SK-N-SH (cell line): ENCODE measurements at regions not wholly inside any gene's neighbourhood (a gene's known extent, or its start where the extent isn't known, plus 50 kb on each side); places are given as distances from the start of the nearest gene placed in this dataset.

Experiments
- CTCF ChIA-PET: fragments of 300-600, 350-600 bp; formaldehyde crosslinking; extraction: SDS; loops from one replicate; lab custom pipeline; 2021; lab: Yijun Ruan, JAX
- POLR2A ChIA-PET: fragments of 350-600 bp; sonication (Branson Sonifier 250); formaldehyde crosslinking; extraction: SDS; loops from one replicate; lab custom pipeline; 2020; ENCODE audit warnings: antibody characterized with exemption, inconsistent platforms; lab: Yijun Ruan, JAX
- DNase-seq: peaks from one replicate; pipeline ENCODE4 v3.0.0; 2012
- H2AFZ ChIP-seq: fragments of 200-600 bp; sonication (generic); 2 replicates; pipeline ENCODE4 v1.8.1; 2016; ENCODE audit warnings: antibody characterized with exemption, mild to moderate bottlenecking, low read depth
- H3F3A ChIP-seq: fragments of 200-600 bp; sonication (generic); replicated peaks from 2 replicates; pipeline ENCODE3; 2016; ENCODE audit warnings: antibody characterized with exemption, mild to moderate bottlenecking; ENCODE audit not compliant: insufficient read depth
- H3K27ac ChIP-seq, 2 experiments: fragments of 200-500 bp in 1 of 2; fragments of 200-600 bp in 1 of 2; sonication (Bioruptor generic) in 1 of 2; sonication (generic), shearing (Covaris generic) in 1 of 2; 2 replicates each; pipeline versions ENCODE4 v1.5.1 to v1.6.1; 2014 to 2016; ENCODE audit warnings: low read depth in 2 of 2, inconsistent platforms in 1 of 2, low read length in 1 of 2, mild to moderate bottlenecking in 1 of 2, mixed read lengths in 1 of 2
- H3K27me3 ChIP-seq: fragments of 200-600 bp; sonication (generic), shearing (Covaris generic); 2 replicates; pipeline ENCODE4 v1.6.1; 2016; ENCODE audit warnings: mixed run types; ENCODE audit not compliant: insufficient read depth
- H3K36me3 ChIP-seq, 2 experiments: fragments of 200-500 bp in 1 of 2; fragments of 200-600 bp in 1 of 2; sonication (Bioruptor generic) in 1 of 2; sonication (generic) in 1 of 2; replicated peaks in 1 of 2; 2 replicates each; pipeline versions ENCODE3 to v1.5.1; 2014 to 2016; ENCODE audit warnings: low read length in 1 of 2, mild to moderate bottlenecking in 1 of 2; ENCODE audit not compliant: insufficient read depth in 2 of 2, control insufficient read depth in 1 of 2
- H3K4me1 ChIP-seq, 2 experiments: fragments of 200-500 bp in 1 of 2; fragments of 200-600 bp in 1 of 2; sonication (Bioruptor generic) in 1 of 2; sonication (generic), shearing (Covaris generic) in 1 of 2; 2 replicates each; pipeline versions ENCODE4 v1.5.1 to v1.6.1; 2014 to 2016; ENCODE audit warnings: low read depth in 1 of 2, low read length in 1 of 2, mixed run types in 1 of 2; ENCODE audit not compliant: insufficient read depth in 2 of 2, control insufficient read depth in 1 of 2
- H3K4me2 ChIP-seq: fragments of 200-600 bp; sonication (generic), shearing (Covaris generic); 2 replicates; pipeline ENCODE4 v1.6.1; 2017; ENCODE audit warnings: mixed run types
- H3K4me3 ChIP-seq, 2 experiments: fragments of 200-500 bp in 1 of 2; fragments of 200-600 bp in 1 of 2; sonication (Bioruptor generic) in 1 of 2; sonication (generic), shearing (Covaris generic) in 1 of 2; 2 replicates each; pipeline versions ENCODE4 v1.5.1 to v1.8.1; 2014 to 2016; ENCODE audit warnings: low read depth in 2 of 2, inconsistent platforms in 1 of 2, low read length in 1 of 2, mild to moderate bottlenecking in 1 of 2, mixed read lengths in 1 of 2, moderate library complexity in 1 of 2
- H3K79me2 ChIP-seq: fragments of 200-600 bp; sonication (generic); 2 replicates; pipeline ENCODE4 v1.8.1; 2017; ENCODE audit warnings: mild to moderate bottlenecking; ENCODE audit not compliant: insufficient read depth
- H3K9ac ChIP-seq: fragments of 200-600 bp; sonication (generic); 2 replicates; pipeline ENCODE4 v1.6.1; 2017; ENCODE audit warnings: mixed run types
- H3K9me2 ChIP-seq: fragments of 200-600 bp; sonication (generic); 2 replicates; pipeline ENCODE4 v1.6.1; 2017; ENCODE audit warnings: mixed run types
- H3K9me3 ChIP-seq: fragments of 200-600 bp; sonication (generic); 2 replicates; pipeline ENCODE4 v1.6.1; 2017; ENCODE audit warnings: mixed run types, mild to moderate bottlenecking, moderate library complexity
- H4K20me1 ChIP-seq: fragments of 200-600 bp; sonication (generic); 2 replicates; pipeline ENCODE4 v1.6.1; 2017; ENCODE audit warnings: mild to moderate bottlenecking, mixed run types; ENCODE audit not compliant: insufficient read depth
- CTCF ChIP-seq: fragments of 200-600 bp; sonication (generic); IDR thresholded peaks from 2 replicates; pipeline ENCODE4 v1.6.1; 2017; ENCODE audit warnings: antibody characterized with exemption, mild to moderate bottlenecking, moderate library complexity
- GATA2 ChIP-seq: sonication (generic); formaldehyde crosslinking; IDR thresholded peaks from 2 replicates; pipeline ENCODE4 v1.5.0; 2020; ENCODE audit warnings: mild to moderate bottlenecking, missing genetic modification reagents
- MEF2A ChIP-seq: IDR thresholded peaks from 2 replicates; pipeline ENCODE4 v1.4.0; 2012; ENCODE audit warnings: low read depth, borderline replicate concordance
- NFIC ChIP-seq: IDR thresholded peaks from 2 replicates; pipeline ENCODE4 v1.4.0; 2012; ENCODE audit warnings: borderline replicate concordance
- PBX3 ChIP-seq: IDR thresholded peaks from 2 replicates; pipeline ENCODE4; 2012
- RCOR1 ChIP-seq: fragments of 150-350 bp; IDR thresholded peaks from 2 replicates; pipeline ENCODE4 v1.6.1; 2017; ENCODE audit warnings: antibody characterized with exemption, low read length
- REST ChIP-seq: IDR thresholded peaks from 2 replicates; pipeline ENCODE4 v1.6.1; 2012; ENCODE audit warnings: mild to moderate bottlenecking, low read depth, low read length, moderate library complexity
- RFX5 ChIP-seq: IDR thresholded peaks from 2 replicates; pipeline ENCODE4 v1.6.1; 2012; ENCODE audit warnings: mild to moderate bottlenecking, improper control_type of control experiment, low read length
- SMC3 ChIP-seq: IDR thresholded peaks from 2 replicates; pipeline ENCODE4 v1.6.1; 2012; ENCODE audit warnings: low read depth, low read length, improper control_type of control experiment
- ZBTB33 ChIP-seq: IDR thresholded peaks from 2 replicates; pipeline ENCODE4 v1.4.0; 2012; ENCODE audit warnings: low read depth, borderline replicate concordance
- WGBS: methylation state at CpG from one replicate; pipeline ENCODE4 v1.1.6; 2017; ENCODE audit warnings: low lambda C conversion rate; 5-methylcytosine and 5-hydroxymethylcytosine counted together

GRCh38 chr10:53091574-53091973 lies 319.0 kb upstream of the MBL2 start:
- WGBS, result 9% methylated on average over 4 of the region's 4 CpGs

More at GRCh38 chr10:53091574-53091973, 319.0 kb upstream of the MBL2 start:
- no peaks in the 10 kb centered on the region for H3K79me2 ChIP-seq
- no peak overlapping the region for H3K27ac ChIP-seq
- H4K20me1 ChIP-seq, result no peaks in the 10 kb centered on the region
- no peak overlapping the region for H2AFZ ChIP-seq
- H3K36me3 ChIP-seq, result no peaks in the 10 kb centered on the region
- TF ChIP-seq GATA2, result no peak
- no peak for TF ChIP-seq NFIC
- TF ChIP-seq RCOR1, result no peak
- no peak for TF ChIP-seq PBX3
- no peak for TF ChIP-seq REST
- no peak for TF ChIP-seq ZBTB33
- TF ChIP-seq RFX5, result no peak
- no peak for TF ChIP-seq SMC3
- no peak for TF ChIP-seq MEF2A
- TF ChIP-seq CTCF, result no peak
- H3K4me2 ChIP-seq, result no peak overlapping the region
- no peaks in the 10 kb centered on the region; the same call in 1 of the 2 replicates for H3K27me3 ChIP-seq
- H3K9me3 ChIP-seq, result no peaks in the 10 kb centered on the region
- DNase-seq, result no peak
- H3K4me1 ChIP-seq, result no peaks in the 10 kb centered on the region
- no peaks in the 10 kb centered on the region for H3K9me2 ChIP-seq
- H3K9ac ChIP-seq, result no peak overlapping the region
- ChIA-PET POLR2A (no interaction called here), CTCF (interaction anchor here (0.8 kb wide), 1 partner anchor 11 kb away, joined by 3 read pairs; no protein-coding TSS in a partner anchor)
- H3K4me3 ChIP-seq, result no peak overlapping the region
- H3F3A ChIP-seq, result no peaks in the 10 kb centered on the region
